GM21526 (cell line): ENCODE measurements at regions not wholly inside any gene's neighbourhood (a gene's known extent, or its start where the extent isn't known, plus 50 kb on each side); places are given as distances from the start of the nearest gene placed in this dataset.
A peak's percentile ranks its signal among the peaks of the same experiment; 100 is the strongest.
"Not testable (repeated sequence)": the region's sequence is repeated elsewhere in the genome, so short reads cannot be mapped to it uniquely, and the experiment has no call there.

Source experiments
- ATAC-seq: cut with Tn5 transposase; IDR thresholded peaks from one replicate; pipeline ENCODE4 v1.9.1; 2021; ENCODE audit warnings: moderate library complexity; ENCODE audit not compliant: unreplicated experiment, low FRiP score

GRCh38 chr18:56286775-56287325 lies 351.5 kb downstream of the TXNL1 start:
- no peak for ATAC-seq

GRCh38 chr18:56285387-56286065 lies 352.9 kb downstream of the TXNL1 start:
- ATAC-seq = no peak

- ATAC-seq = no peak
These were observed 354.1 kb downstream of the TXNL1 start for GRCh38 chr18:56284319-56284718.

- no peak for ATAC-seq
These were observed 355.1 kb downstream of the TXNL1 start for GRCh38 chr18:56283316-56283715.

GRCh38 chr18:56282234-56283104 lies 355.9 kb downstream of the TXNL1 start:
- ATAC-seq = no peak

GRCh38 chr18:56279816-56280215 lies 358.6 kb downstream of the TXNL1 start:
- ATAC-seq = not testable (repeated sequence)

GRCh38 chr18:56278421-56279003 lies 359.9 kb downstream of the TXNL1 start:
- no peak for ATAC-seq

- no peak for ATAC-seq
These were observed 361.9 kb downstream of the TXNL1 start for GRCh38 chr18:56276466-56276865.

GRCh38 chr18:56273541-56274219 lies 364.7 kb downstream of the TXNL1 start:
- ATAC-seq = no peak

GRCh38 chr18:56270671-56271250 lies 367.6 kb downstream of the TXNL1 start:
- ATAC-seq = no peak

- no peak for ATAC-seq
These were observed 368.4 kb downstream of the TXNL1 start for GRCh38 chr18:56269958-56270357.

- no peak for ATAC-seq
These were observed 369.4 kb downstream of the TXNL1 start for GRCh38 chr18:56268952-56269351.

GRCh38 chr18:56267334-56267733 lies 371.1 kb downstream of the TXNL1 start:
- no peak for ATAC-seq

GRCh38 chr18:56258178-56258577 lies 380.2 kb downstream of the TXNL1 start:
- peak; percentile 59 for ATAC-seq

- ATAC-seq = peak; percentile 86
These were observed 381.2 kb downstream of the TXNL1 start for GRCh38 chr18:56257205-56257604.

- ATAC-seq = no peak
These were observed 381.7 kb downstream of the TXNL1 start for GRCh38 chr18:56256659-56257058.

- ATAC-seq = no peak
These were observed 383.0 kb downstream of the TXNL1 start for GRCh38 chr18:56255381-56255780.

- ATAC-seq = no peak
These were observed 385.9 kb downstream of the TXNL1 start for GRCh38 chr18:56252456-56252855.

GRCh38 chr18:56248610-56249235 lies 389.7 kb downstream of the TXNL1 start:
- ATAC-seq = peak; percentile 96

GRCh38 chr18:56246916-56247315 lies 391.5 kb downstream of the TXNL1 start:
- no peak for ATAC-seq
